ENCODE measurements at regions not wholly inside any gene's neighbourhood (a gene's known extent, or its start where the extent isn't known, plus 50 kb on each side); places are given as distances from the start of the nearest gene placed in this dataset.

- DNase-seq = no peak
Measured at GRCh38 chr4:188197566-188197965, 58.3 kb downstream of the TRIML1 start.

DNA sequence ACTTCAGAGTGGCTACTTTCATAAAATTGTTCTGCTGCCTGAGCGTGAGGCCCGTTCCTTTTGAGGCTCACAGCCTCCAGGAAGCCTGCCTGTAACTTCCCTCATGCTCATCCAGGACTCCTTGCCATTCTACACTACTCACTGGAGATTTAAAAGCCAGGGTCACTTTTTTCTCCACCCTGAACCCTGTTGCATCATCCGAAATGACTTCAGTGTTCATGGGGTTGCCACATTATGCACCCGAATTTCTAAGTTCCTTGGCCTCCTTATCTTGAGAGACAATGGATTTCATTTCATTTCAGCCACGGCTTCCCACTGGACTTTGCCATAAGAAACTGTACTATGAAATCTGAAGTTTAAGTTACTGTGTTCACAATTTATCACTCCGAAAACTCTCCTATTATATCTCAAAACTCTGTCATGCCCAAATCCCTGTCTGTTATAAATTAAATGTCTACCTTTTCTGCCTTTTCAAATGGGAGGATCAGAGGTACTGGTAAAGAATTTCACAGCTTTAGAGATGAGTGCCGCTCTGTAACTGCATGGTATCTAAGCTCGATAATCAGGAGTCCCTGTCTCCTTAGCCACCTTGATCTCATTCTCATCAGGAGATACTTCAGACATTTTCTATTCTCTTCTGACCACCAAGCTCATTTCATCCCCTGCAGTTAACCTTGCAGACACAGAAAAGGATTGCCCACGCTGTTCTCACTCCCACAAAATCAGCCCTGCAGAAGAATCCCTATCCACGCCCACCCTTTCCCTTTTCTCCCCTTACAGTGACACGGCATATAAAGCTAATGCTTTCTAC, 59.9 kb downstream of the TRIML1 start:
- no peak for DNase-seq

DNA sequence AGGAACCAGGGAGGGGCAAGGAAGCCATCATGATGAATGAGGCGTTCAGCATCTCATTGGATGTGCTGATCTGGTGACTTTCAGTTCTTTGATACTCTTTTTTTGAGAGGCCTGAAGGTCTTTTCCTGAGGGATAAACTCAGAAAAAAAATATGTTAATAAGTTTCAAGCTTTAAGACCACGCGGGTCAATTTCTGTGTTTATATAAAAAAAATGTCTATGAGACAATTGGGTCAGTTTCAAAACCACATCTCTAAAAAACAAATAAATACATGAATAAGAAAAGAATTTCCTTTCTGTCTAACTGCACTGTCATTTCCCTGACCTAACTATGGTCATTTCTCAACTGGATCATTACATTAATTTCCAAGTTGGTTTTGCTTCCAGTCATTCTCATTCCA, 62.6 kb downstream of the TRIML1 start:
- no peak for DNase-seq

DNA sequence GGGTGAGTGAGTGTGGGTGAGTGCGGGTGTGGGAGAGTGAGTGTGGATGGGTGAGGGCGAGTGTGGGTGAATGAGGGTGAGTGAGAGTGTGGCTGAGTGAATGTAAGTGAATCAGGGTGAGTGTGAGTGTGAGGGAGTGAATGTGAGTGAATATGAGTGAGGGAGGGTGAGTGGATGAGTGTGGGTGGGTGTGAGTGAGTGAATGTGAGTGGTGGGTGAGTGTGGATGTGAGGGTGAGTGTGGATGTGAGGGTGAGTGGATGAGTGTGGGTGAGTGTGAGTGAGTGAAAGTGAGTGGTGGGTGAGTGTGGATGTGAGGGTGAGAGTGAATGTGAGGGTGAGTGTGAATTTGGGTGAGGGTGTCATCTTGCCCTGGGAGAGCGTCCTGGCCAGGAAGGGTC, 67.5 kb downstream of the TRIML1 start:
- DNase-seq = no peak

DNA sequence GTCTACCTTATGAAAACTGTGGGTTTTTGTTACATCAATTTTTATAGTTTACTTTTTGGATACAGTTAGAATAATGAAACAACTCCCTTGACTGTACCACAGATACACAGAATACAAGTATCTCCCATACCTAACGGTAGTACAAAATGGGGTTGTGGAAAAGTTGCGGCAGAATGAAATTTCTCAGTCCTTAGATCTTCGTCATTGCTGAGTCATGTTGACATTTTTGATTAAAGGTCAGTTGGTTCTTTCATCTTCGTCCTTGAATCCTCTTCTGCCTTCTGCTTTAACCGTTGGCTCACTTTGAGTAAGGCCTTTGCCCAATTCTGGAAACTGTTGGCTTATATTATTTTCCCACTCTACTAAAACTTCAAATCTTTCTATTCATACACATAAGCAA, 75.6 kb downstream of the TRIML1 start:
- no peak for DNase-seq

GRCh38 chr4:188218392-188218791, 79.2 kb downstream of the TRIML1 start:
- DNase-seq = no peak

- no peak for DNase-seq
Measured at GRCh38 chr4:188220006-188220405, 80.8 kb downstream of the TRIML1 start.

- no peak for DNase-seq
Measured at GRCh38 chr4:188221090-188221489, 81.8 kb downstream of the TRIML1 start.

GRCh38 chr4:188228279-188228678, 89.0 kb downstream of the TRIML1 start:
- DNase-seq = no peak

- no peak for DNase-seq
Measured at GRCh38 chr4:188232428-188232827, 93.2 kb downstream of the TRIML1 start.

DNA sequence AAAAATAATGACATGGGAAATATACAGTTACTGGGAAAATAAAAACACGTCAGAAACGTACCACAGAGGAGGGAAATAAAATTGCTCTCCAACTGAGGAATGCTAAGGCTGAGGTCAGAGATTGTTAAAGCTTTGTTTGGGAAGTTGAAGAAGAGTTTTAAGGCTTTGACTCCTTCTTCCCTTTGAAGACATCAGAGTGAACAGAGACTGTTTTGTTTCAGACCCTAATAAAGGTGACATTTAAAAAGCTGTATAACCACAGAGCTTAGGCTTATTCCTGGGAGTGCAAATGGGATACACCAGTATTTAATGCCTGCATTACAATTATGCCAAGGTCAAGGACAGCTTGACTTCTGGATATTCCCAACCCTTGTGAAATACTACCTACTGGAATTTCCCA, 102.8 kb downstream of the TRIML1 start:
- DNase-seq = no peak

DNA sequence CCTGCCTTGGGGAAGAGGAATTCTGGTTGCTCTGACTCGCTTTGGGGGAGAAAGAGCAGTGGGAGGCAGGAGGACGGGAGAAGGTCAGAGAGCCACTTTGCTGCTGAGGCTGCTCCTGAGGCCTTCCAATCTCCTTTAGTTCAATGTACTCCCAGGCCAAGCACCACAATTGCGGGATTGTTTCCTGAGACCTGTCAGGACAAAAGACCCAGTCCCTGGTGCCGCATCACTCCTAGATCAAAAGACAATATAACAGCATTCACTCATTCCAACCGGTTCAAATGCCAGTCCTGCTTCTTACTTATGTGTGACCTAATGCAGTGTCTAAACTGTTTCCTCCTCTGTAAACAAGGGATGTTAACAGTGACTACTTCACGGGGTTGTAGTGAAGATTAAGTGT, 106.4 kb downstream of the TRIML1 start:
- no peak for DNase-seq

GRCh38 chr4:188246488-188246887, 107.2 kb downstream of the TRIML1 start:
- DNase-seq = no peak

DNA sequence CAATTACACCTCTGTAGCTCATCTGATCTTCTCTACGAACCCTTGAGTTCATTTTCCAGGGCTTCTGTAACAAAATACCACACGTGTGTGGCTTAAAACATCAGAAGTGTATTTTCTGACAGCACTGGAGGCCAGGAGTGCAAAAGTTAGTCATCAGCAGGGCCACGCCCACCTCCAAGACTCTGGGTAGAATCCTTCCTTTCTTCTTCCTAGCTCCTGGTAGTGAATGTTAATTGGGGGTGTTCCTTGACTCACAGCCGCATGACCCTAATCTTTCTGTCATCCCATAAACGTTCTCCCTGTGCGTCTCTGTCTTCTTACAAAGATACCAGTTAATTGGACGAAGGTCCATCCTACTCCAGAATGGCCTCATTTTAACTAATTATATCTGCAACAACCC, 115.0 kb downstream of the TRIML1 start:
- no peak for DNase-seq

- no peak for DNase-seq
Measured at GRCh38 chr4:188262464-188262863, 123.2 kb downstream of the TRIML1 start.

DNA sequence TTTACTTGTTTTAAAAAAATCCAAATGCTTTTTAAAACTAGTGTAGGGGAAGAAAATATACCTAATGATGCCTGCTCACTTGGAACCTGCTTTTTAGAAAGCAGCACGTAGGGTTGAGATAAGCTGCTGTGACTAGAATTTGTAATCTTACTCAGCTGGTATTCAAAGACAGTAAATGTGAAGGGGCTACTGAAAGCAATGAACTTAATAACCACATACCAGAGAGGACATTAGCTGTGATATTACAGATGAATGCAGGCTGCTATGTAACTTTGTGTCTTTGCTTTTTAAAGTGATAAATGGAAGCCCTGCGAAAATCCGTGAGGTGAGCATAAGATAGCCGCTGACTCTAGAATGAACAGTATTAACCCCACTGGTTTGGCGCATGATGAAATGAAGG, 124.1 kb downstream of the TRIML1 start:
- DNase-seq = no peak

- no peak for DNase-seq
Measured at GRCh38 chr4:188266386-188266785, 127.1 kb downstream of the TRIML1 start.

GRCh38 chr4:188268131-188268908, 129.1 kb downstream of the TRIML1 start:
- no peak for DNase-seq

GRCh38 chr4:188270273-188271069, 131.2 kb downstream of the TRIML1 start:
- no peak for DNase-seq

- no peak for DNase-seq
Measured at GRCh38 chr4:188275686-188276085, 136.4 kb downstream of the TRIML1 start.

DNA sequence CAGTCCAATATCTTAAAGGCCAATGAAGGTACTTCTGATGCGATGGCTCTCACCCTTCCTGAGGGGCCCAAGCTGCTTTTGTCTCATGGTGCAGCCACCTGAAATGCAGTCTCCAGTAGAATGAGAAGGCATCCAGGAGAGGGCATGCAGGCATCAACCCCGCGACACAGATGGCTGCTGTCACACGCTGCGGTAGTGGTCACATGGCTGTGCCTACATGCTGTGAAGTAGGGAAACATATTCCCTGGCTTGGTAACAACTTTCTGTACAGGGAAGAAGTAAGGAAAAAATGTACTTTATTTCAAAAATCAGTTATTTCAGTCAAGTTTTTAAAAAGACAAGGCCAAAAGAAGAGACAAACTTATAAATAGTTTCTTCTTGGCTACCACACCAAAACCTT, 139.9 kb downstream of the TRIML1 start:
- no peak for DNase-seq

GRCh38 chr4:188282471-188283232, 143.4 kb downstream of the TRIML1 start:
- DNase-seq = no peak
